Occipital lobe (tissue), 1 donor: ENCODE measurements at regions not wholly inside any gene's neighbourhood (a gene's known extent, or its start where the extent isn't known, plus 50 kb on each side); places are given as distances from the start of the nearest gene placed in this dataset.

ENCODE experiments used
- DNase-seq: peaks from one replicate; lab custom pipeline; 2025; lab: John Stamatoyannopoulos, UW

- no peak for DNase-seq
These were observed 473.4 kb downstream of the TBL1XR1 start for GRCh38 chr3:176723758-176724393.

GRCh38 chr3:176714034-176714433 is 483.2 kb downstream of the TBL1XR1 start:
- no peak for DNase-seq

GRCh38 chr3:176712191-176712590 is 485.1 kb downstream of the TBL1XR1 start:
- DNase-seq: no peak

DNA sequence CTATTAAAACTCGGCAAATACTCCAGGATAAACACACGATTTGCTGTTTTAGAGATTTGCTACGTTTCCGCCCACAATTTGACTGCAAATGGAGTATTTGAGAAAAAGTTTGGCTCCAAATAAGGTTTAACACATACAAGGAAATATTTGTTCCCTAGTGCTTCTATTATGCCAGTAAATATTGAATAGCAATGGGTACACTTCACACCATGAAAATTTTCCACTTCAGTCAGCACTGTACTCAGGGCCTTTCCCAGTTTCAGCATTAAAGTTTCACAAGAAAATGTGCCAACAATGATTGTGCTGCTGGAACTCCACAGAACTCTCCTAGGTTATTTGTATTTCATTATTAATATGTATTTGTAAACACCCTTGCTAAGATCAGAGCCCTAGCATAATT is 498.0 kb downstream of the TBL1XR1 start:
- DNase-seq: no peak

- DNase-seq: no peak
These were observed 499.9 kb downstream of the TBL1XR1 start for GRCh38 chr3:176697284-176697889.

- no peak for DNase-seq
These were observed 500.5 kb downstream of the TBL1XR1 start for GRCh38 chr3:176696816-176697215.

- no peak for DNase-seq
These were observed 504.1 kb downstream of the TBL1XR1 start for GRCh38 chr3:176692966-176693785.

GRCh38 chr3:176692199-176692965 is 504.9 kb downstream of the TBL1XR1 start:
- no peak for DNase-seq

DNA sequence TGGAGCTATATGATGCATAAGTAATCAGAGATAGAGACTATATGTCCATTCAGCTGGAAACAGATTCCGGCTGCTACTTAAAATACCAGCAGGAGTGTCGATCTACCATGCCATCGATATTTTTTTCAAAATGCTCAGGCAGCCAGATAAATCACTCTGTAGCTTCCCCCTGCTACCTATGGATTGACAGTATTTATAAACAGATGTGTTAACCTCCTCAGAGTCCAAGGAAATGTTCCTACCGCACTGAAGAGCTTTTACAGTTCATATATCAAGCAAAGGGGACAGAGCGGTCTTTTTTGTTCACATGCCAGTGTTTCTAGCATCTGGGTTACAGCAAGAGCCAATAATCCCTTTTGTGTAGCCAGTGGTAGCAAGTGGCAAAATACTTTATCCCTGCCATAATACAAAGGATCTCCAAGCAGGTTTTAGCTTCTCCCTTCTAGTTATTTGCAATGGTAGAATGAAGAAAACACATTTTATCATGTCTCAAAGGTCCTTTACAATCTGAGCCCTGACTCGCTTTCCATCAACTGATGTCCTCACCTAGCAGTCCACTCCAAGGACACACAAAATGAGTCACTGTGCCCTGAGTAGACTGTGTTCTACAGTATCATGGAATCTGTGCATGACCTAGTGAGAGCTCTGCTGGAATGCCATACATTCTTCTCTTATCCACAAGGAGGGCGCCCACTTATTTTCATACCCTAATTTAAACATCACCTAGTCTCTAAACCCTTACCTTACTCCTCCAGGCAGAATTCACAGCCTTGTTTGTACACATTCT is 507.0 kb downstream of the TBL1XR1 start:
- DNase-seq: no peak

DNA sequence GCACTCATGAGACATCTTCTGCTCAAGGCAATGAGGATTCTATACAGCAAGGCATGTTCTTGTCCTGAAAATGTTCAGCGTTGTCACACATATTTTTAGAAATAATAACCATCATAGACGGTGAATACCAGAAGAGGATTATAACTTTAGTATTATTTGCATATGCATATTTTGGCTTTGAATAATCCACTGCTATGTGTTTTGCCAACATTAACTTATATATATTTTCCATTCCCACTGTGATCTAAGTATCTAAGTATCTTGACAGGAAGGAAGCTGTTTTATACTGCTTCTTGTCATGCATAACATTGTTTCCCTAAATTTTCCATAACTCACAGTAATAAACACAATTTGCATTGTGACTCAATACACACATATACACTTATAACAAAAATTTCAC is 509.5 kb downstream of the TBL1XR1 start:
- DNase-seq: no peak

DNA sequence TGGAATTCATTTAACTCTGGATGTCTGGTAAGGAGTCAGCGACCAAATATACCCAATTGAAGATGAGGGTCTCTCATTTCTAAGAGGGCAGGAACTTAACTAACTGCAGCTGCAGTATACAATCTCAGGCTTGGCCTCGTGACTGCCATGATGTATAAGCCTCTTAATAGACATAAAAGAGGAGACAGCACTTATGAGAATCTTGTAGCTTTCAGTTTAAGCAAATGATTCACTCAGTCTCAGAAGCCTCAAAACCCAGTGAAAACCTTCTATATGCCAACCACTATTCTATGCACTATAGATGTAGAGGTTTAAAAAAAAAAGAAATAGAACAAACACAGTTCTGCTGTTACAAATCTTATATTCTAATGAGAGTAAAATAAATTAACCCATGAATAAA is 513.9 kb downstream of the TBL1XR1 start:
- no peak for DNase-seq

DNA sequence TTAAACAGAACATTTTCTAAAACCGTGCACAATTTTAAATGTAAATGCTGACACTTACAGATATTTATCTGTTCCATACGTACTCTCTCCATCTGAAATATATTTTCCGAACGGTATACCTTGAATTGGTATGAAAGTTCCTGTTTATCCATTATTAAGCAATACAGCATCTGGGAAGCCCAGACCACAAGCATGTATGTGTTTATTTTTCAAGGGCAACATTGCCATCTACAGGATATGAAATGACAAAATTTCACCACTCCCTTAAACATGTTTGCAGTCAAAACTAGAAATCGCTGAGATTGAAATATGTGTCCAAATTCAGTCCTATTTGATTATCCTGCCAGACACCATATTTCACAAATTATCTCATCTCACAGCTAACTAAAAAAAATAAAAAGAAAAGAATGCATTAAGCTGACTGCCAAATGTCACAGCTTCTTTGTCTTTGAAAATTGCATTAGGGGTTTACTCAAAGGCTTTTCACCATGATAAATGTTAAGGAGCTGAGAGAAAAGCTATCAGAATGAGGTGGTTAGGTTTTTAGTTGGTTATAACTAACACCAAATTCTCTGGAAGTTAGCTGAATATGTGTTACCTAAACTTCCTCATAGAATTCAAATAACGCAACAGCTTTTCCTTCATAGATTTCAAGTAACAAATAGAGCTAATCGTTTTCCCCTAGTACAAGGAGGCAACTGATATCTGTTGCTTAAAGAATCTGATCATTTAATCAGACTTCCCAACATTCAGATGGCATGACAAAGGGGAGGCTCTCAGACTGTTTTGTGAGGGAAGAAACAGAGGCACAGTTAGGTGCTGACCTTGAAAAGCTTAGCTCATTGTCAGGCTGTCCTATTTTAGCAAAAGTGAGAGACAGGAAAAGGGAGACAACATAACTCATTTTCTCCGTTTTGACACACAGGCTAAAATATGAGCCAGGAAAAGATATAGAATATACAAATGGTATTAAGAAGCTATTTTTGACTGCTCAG is 533.1 kb downstream of the TBL1XR1 start:
- DNase-seq: no peak

- DNase-seq: no peak
These were observed 533.9 kb downstream of the TBL1XR1 start for GRCh38 chr3:176663387-176663786.

DNA sequence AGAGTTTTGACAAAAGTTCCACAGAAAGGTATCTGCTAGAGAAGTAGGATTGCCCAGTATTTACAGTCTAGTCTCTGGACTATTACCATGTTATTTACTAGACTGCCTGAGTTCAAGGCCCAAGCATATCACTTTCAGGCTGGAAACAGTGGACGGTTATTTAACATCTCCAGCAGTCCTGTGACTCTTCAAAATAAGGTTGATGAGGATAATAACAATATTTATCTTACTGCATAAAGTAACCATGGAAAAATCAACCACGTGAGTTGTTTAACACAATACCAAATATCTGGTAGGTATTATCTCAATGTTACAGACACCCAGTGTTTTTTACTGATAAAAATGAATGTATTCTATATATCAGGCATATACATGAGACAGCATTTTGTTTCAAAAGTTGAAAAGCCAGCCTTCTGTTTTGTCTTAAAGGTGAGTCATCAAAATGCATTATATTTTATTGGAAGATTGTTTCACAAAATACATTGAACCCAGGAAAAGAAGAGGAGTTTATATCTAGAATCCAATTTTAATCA is 535.8 kb downstream of the TBL1XR1 start:
- DNase-seq: no peak

- DNase-seq: no peak
These were observed 541.7 kb downstream of the TBL1XR1 start for GRCh38 chr3:176655404-176656094.

GRCh38 chr3:176651622-176652021 is 545.7 kb downstream of the TBL1XR1 start:
- no peak for DNase-seq

DNA sequence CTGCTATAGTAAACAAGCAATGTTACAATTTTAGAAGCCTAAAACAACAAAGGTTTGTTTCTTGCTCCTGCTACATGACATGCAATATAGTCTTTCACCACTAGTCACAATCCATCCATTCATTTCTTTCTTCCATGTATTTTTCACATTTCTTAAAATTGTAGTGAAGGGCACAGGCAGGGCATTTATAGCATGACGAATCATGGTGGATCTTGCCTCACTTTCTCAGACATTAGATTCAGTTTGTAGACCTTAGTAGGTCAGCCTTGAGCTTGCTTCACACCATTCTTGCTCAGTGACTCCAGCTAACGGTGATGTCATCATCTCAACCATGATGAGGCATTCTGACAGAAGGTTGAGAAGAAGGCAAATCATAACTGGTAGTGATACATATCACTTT is 546.8 kb downstream of the TBL1XR1 start:
- DNase-seq: no peak

GRCh38 chr3:176647987-176648386 is 549.3 kb downstream of the TBL1XR1 start:
- DNase-seq: no peak

DNA sequence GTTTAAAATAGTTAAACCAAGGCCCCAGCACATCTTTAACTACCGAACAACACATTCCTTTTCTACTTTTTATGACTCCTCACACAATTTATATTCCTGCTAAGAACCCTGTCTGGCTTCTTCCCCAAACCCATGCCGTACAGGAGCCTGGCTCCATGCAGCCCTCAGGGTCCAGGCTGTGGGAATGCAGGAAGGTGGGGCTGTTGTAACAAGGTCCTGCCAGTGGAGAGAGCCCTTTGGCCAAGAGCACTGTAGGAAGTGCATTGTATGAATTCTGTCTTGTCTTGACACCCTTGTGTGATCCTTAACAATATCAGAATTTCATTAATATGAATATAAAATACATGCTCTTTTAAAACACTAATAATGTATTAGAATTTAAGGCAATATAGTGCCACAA is 563.8 kb downstream of the TBL1XR1 start:
- DNase-seq: no peak
